Mesenteric fat pad (tissue), 1 donor: ENCODE measurements at regions not wholly inside any gene's neighbourhood (a gene's known extent, or its start where the extent isn't known, plus 50 kb on each side); places are given as distances from the start of the nearest gene placed in this dataset.
"Not testable (repeated sequence)": the region's sequence is repeated elsewhere in the genome, so short reads cannot be mapped to it uniquely, and the experiment has no call there.

ENCODE experiments used
- DNase-seq: peaks from one replicate; pipeline ENCODE4 v3.0.0-alpha.2; 2020; ENCODE audit warnings: low spot score
- donor health status: DM: yes; HTN: yes; CAD: no.

DNA sequence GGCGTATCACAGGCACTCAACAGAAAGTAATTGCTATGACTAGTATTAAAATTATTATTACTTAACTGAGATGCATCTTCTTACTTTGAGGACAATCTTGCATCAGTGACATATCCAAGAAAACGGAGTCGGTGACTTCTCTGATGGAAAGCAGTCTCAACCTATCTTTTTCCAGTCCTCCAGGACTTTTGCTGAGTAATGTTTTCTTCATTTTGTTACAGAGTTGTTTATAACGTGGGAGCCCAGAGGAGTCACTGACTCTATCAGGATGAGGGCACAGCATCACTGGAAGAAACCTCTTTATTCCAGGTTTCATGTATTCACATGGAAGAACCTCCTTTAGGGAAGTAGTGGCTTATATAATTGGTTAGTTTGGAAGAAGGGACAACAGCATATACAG, 51.5 kb upstream of the MELK start:
- no peak for DNase-seq

- no peak for DNase-seq
Observed at GRCh38 chr9:36517131-36517530, 55.6 kb upstream of the MELK start.

DNA sequence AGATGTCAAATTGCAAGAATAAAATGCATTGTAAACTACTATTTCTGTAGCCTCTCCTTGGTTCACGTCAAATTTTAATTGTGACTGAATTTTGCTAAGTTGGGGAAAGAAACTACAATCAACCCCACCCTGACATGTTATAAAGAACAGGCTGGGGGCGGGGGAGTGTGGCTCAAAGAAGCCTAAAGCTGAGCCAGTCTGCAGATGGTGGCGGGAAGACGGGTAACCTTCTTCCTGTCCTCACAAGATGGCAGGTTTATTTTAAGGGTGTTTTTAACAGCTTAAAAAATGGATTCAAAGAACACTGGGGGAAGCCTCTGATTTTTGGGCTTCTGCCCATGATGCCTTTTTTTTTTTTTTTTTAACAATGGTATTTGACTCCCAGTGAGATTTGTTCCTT, 68.5 kb upstream of the MELK start:
- DNase-seq = no peak

GRCh38 chr9:36503172-36504088, 69.3 kb upstream of the MELK start:
- DNase-seq = no peak

- no peak for DNase-seq
Observed at GRCh38 chr9:36501727-36502126, 71.0 kb upstream of the MELK start.

DNA sequence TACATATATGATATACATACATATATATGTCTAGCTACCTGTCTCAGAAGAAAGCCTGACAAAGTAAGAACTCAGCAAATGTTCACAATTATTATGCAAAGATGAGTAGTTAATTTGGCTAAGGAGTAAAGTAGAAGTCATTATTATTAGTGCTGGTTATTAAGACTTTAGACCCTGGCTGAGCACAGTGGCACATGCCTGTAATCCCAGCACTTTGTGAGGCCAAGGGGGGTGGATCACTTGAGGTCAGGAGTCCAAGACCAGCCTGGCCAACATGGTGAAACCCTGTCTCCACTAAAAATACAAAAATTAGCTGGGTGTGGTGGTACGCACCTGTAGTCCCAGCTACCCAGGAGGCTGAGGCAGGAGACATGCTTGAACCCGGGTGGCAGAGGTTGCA, 71.8 kb upstream of the MELK start:
- DNase-seq = not testable (repeated sequence)

GRCh38 chr9:36499174-36499890, 73.4 kb upstream of the MELK start:
- DNase-seq = no peak

- DNase-seq = not testable (repeated sequence)
Observed at GRCh38 chr9:36493564-36493963, 79.1 kb upstream of the MELK start.

DNA sequence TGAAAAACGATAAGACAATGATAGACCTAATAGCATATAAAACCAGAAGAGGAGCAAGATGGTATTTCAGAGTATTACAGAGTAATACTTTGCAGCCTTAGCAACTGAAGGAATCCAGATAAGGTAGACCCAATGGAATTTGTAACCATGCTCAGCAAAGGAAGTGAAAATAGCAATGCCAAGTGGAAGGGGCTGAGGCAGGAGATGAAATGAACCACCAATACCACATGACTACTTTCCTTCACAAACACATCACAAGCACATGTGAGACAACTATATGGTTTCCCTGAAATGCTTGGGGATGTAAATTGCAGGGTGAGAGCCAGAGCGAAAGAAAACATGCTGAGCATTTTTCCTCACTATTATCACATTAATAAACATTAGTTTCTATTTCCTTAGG, 79.8 kb upstream of the MELK start:
- no peak for DNase-seq

- no peak for DNase-seq
Observed at GRCh38 chr9:36489453-36489852, 83.2 kb upstream of the MELK start.

- DNase-seq = no peak
Observed at GRCh38 chr9:36488389-36488756, 84.3 kb upstream of the MELK start.

DNA sequence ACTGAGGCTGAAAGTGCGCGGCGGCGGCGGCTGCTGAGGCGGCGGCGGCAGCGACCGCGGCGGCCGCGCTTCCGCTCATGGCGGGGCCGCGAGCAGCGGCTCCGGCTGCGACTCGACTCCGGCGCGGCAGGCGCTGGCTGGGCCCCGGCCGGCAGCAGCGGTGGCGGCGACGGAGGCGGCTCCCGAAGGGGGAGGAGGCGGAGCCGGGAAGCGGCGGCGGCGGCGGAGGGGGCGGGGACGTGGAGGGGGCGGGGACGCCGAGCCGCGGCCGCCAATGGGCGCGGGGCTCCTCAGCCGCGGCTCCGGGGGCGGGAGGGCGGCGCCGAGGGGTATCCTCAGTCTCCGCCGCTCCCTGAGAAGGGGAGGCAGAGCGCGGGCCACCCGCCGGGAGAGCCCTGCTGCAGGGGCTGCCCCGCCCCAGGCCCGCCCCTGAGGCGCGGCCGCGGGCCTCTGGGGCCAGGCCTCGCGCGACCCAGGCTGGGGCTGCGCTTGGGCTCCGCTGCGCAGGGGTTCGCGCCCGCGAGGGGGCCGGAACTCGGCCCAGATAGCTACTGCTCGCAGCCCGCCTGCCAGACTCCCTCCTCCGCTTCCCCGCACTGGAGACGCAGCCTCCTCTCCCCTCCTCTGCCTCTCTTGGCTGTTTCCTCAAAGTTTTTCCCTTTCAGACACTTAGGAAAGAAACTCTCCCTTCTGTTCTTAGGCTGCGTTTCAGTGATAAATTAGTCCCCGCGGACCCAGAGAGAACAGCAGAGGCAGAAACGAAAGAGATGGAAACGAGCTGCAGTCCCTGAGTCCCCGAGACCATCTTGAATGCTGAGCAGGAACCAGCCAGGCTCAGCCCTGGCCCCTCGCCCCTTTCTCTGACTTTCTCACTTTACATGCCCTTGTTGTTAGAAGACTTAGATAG, 85.0 kb upstream of the MELK start:
- peak; percentile 96 for DNase-seq

DNA sequence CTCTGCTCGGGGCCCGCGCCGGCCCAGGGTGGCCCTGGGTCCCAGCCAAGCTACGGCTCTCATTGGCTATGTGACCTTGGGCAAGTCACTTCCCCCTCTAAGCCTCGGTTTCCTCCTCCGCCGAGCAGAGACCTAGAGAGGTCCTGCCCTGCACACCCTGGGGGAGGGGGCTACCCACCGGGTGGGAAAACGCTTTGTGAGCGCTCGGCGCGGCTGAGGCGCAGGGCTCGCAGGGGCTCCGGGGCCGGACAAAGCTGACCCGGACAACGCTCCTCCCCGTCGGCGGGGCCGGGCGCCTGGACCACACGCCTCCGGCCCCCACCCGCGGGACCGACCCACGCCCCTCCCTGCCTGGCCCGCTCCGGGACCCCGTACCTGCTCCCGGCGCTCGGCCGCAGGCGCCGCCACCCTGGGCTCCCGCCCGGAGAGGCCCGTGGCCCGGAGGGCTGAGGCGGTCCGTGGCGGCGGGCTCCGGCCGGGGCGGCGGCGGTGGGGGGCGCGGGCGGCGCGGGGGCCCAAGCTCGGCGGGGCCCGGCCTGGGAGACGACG, 85.7 kb upstream of the MELK start:
- peak; percentile 90 for DNase-seq

GRCh38 chr9:36486329-36486932, 86.3 kb upstream of the MELK start:
- DNase-seq = no peak

DNA sequence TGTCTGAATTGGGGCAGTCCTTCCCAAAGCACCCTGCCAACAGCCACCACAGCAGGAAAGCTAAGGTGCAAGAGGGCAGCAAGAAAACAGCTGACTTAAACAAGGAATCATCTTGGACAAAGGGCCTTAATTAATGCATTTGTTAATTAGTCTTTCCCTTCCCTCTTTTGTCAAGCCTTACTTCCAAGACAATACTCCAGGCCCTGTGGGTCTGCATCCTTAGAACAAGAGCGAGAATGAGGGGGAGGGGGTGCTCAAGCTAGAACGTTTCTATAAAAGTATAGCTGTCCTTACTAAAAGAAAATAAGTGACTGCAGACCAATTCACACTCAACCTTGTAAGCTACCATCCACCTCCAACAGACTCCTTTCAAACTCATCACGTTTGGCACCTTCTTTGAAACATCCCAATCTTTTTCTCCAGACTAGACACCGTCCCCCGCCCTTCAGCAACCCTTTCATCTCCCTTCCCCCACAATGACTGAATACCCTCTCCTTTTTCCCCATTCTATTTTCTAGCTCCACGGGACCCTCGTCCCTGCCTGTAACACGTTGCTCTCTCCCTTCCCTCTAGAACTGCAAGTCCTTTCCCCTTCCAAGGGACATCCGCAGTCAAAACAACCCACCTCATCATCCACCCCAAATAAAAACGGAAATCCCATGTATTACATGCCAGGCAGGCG, 85.7 kb upstream of the RNF38 start:
- no peak for DNase-seq

GRCh38 chr9:36484124-36484523, 84.1 kb upstream of the RNF38 start:
- DNase-seq = no peak

DNA sequence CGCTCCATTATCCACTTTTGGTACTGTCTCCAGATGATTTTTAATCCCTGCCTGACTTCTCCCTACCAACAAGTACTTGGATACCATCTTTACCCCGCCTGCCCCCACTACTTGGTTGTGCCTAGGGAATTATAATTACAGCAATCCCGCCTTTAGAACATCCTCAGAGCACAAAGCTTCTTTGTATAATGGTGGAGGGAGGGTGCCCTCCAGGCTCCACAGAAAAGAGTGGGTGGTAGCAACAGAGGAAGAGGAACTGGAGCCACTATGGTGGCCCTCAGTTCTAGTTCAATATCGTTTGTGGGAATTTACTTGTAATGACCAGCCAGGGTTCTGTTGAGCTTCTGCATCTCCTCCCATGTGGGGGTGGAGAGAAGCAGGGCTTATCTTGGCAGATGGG, 79.0 kb upstream of the RNF38 start:
- DNase-seq = no peak

DNA sequence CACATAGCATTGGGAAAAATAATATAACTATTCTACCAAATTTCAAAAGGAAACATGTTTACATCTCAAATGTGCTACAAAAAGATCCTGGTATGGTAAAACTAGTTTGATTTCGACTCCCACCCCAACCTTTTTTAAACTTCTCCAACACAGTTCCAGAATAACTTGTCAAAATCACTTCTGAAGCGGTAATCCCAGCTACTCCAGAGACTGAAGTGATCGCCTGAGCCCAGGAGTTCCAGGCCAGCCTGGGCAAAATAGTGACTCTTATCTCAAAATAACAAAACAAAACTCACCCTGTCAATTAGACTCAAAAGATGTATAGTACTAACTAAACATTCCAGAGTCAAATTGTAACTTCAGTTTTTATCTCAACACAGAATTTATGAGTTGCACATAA, 71.3 kb upstream of the RNF38 start:
- DNase-seq = no peak

DNA sequence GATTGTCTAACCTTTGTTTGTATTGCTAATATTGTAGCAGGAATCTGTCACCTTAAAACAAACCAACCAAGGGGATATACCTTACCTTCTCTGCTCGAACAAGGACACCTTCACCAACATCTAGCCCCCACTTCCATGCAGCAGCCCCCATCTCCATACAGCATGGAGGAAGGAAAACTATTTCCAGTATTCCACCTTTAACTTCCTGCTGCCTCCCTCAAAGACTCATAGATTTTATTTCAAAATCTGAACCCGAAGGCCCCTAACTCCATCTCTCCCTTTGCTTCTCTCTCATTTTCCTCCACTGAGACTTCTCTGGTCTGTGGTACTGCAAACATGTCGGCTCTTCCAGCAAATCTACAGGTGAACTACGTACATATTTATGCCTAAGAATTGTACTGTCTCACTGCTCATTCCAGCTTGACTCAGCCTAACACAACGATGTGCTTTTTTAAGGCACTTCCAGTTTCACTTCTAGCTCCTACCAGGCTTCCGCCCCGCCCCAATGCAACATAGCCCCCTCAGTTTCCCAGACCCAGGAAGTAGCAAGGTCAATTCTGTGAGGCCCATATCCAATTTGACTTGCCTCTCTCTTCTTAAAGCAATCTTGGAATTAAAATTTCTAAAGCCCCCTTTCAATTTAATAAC, 70.7 kb upstream of the RNF38 start:
- no peak for DNase-seq

GRCh38 chr9:36463467-36463866, 63.4 kb upstream of the RNF38 start:
- no peak for DNase-seq
